Keratinocyte (primary cell): ENCODE measurements at regions not wholly inside any gene's neighbourhood (a gene's known extent, or its start where the extent isn't known, plus 50 kb on each side); places are given as distances from the start of the nearest gene placed in this dataset.

ENCODE experiments used
- DNase-seq: peaks from one replicate; pipeline ENCODE4 v3.0.0-alpha.2; 2011; ENCODE audit warnings: low read depth, missing footprints, low spot score
- FAIRE-seq: peaks from 2 replicates; lab custom pipeline; 2011; peaks lifted over from hg19 to GRCh38; lab: Jason Lieb, UNC
- H2AFZ ChIP-seq: 2 replicates; pipeline ENCODE4 v1.6.0; 2012; ENCODE audit warnings: low read length, control low read depth, inconsistent platforms; ENCODE audit not compliant: control insufficient read depth
- H3K27ac ChIP-seq: 2 replicates; pipeline ENCODE4 v1.5.1; 2011; ENCODE audit warnings: low read length; ENCODE audit not compliant: control insufficient read depth, insufficient read depth
- H3K27me3 ChIP-seq: 3 replicates; pipeline ENCODE4 v1.6.0; 2011; ENCODE audit warnings: low read length; ENCODE audit not compliant: control insufficient read depth, insufficient read depth; ENCODE audit errors: extremely low read depth
- H3K36me3 ChIP-seq, 2 experiments: 2 replicates in 1 of 2; 3 replicates in 1 of 2; pipeline ENCODE4 v1.5.1; 2011; ENCODE audit warnings: low read length in 2 of 2, mild to moderate bottlenecking in 1 of 2; ENCODE audit not compliant: control insufficient read depth in 2 of 2, insufficient read depth in 2 of 2; ENCODE audit errors: extremely low read depth in 1 of 2
- H3K4me1 ChIP-seq: 3 replicates; pipeline ENCODE4 v1.5.1; 2011; ENCODE audit warnings: low read length; ENCODE audit not compliant: control insufficient read depth, insufficient read depth; ENCODE audit errors: extremely low read depth
- H3K4me2 ChIP-seq: 3 replicates; pipeline ENCODE4 v1.6.0; 2011; ENCODE audit warnings: low read depth, low read length; ENCODE audit not compliant: control insufficient read depth, insufficient read depth; ENCODE audit errors: extremely low read depth
- H3K4me3 ChIP-seq, 3 experiments: fragments of 200-600 bp in 1 of 3; sonication (generic) in 1 of 3; 2 replicates in 2 of 3; 3 replicates in 1 of 3; pipeline ENCODE4 v1.5.1; 2011 to 2016; ENCODE audit warnings: low read length in 3 of 3, mild to moderate bottlenecking in 3 of 3, control low read depth in 2 of 3, inconsistent platforms in 1 of 3, low read depth in 1 of 3, mixed read lengths in 1 of 3, mixed run types in 1 of 3, moderate library complexity in 1 of 3; ENCODE audit not compliant: control insufficient read depth in 2 of 3, insufficient read depth in 2 of 3; ENCODE audit errors: extremely low read depth in 1 of 3
- H3K79me2 ChIP-seq: 2 replicates; pipeline ENCODE4 v1.6.0; 2012; ENCODE audit warnings: low read length; ENCODE audit not compliant: control insufficient read depth, insufficient read depth
- H3K9ac ChIP-seq: 3 replicates; pipeline ENCODE4 v1.6.0; 2011; ENCODE audit warnings: low read length; ENCODE audit not compliant: control insufficient read depth, insufficient read depth; ENCODE audit errors: extremely low read depth
- H3K9me1 ChIP-seq: 3 replicates; pipeline ENCODE4 v1.6.0; 2011; ENCODE audit warnings: low read length; ENCODE audit not compliant: control insufficient read depth, insufficient read depth; ENCODE audit errors: extremely low read depth
- H3K9me3 ChIP-seq: 2 replicates; pipeline ENCODE4 v1.5.1; 2012; ENCODE audit warnings: low read depth, low read length; ENCODE audit not compliant: control insufficient read depth
- H4K20me1 ChIP-seq: 3 replicates; pipeline ENCODE4 v1.6.0; 2011; ENCODE audit warnings: low read length; ENCODE audit not compliant: control insufficient read depth, insufficient read depth; ENCODE audit errors: extremely low read depth
- CTCF ChIP-seq, 3 experiments: IDR thresholded peaks in 1 of 3; conservative IDR thresholded peaks in 1 of 3; optimal IDR thresholded peaks in 1 of 3; 2 replicates in 2 of 3; 3 replicates in 1 of 3; pipeline versions ENCODE3 to v1.5.1; 2011; ENCODE audit warnings: low read length in 3 of 3, mild to moderate bottlenecking in 3 of 3, moderate library complexity in 2 of 3, control low read depth in 1 of 3, inconsistent platforms in 1 of 3; ENCODE audit not compliant: insufficient read depth in 2 of 3; ENCODE audit errors: extremely low read depth in 1 of 3
- EZH2 ChIP-seq: IDR thresholded peaks from one replicate; pipeline ENCODE4 v1.6.1; 2012; ENCODE audit warnings: inconsistent platforms, mild to moderate bottlenecking, low read length, moderate library complexity
- dilution Hi-C: fragments of 300-500 bp; cut with MboI; formaldehyde crosslinking; loops from one replicate; pipeline ENCODE4 v1.7.0; 2020; ENCODE audit warnings: low sequenced_read_pairs; ENCODE audit not compliant: extremely low pct_ligation_motif_present

GRCh38 chr3:5898106-5898505 is 710.6 kb downstream of the EDEM1 start:
- Histone ChIP-seq H4K20me1 (no peaks in the 10 kb centered on the region), H2AFZ (no peak overlapping the region), H3K9me1 (no peaks in the 10 kb centered on the region), H3K79me2 (no peaks in the 10 kb centered on the region), H3K27ac (no peak overlapping the region), H3K9me3 (no peaks in the 10 kb centered on the region), H3K4me1 (no peaks in the 10 kb centered on the region), H3K4me2 (no peak overlapping the region), H3K36me3 (no peaks in the 10 kb centered on the region), H3K27me3 (no peaks in the 10 kb centered on the region), H3K9ac (no peak overlapping the region), H3K4me3 (no peak overlapping the region)
- DNase-seq, result no peak
- FAIRE-seq, result no peak
- dilution Hi-C loops, result no loop called here
- no peak for TF ChIP-seq CTCF (optimal IDR thresholded peaks at IDR 0.05 in 1 of 3, IDR thresholded peaks at IDR 0.05 in 1 of 3, conservative IDR thresholded peaks at IDR 0.05 in 1 of 3; ENCODE audit: extremely low read depth in 1 of 3, insufficient read depth in 2 of 3, low read length in 3 of 3)
- TF ChIP-seq EZH2, result no peak

GRCh38 chr3:5899014-5899761 is 711.7 kb downstream of the EDEM1 start:
- dilution Hi-C loops, result no loop called here
- Histone ChIP-seq H3K36me3 (no peaks in the 10 kb centered on the region), H3K27me3 (no peaks in the 10 kb centered on the region), H3K4me2 (no peak overlapping the region), H3K4me1 (no peaks in the 10 kb centered on the region), H3K9ac (no peak overlapping the region), H3K9me3 (no peaks in the 10 kb centered on the region), H4K20me1 (no peaks in the 10 kb centered on the region), H3K9me1 (no peaks in the 10 kb centered on the region), H2AFZ (no peak overlapping the region), H3K79me2 (no peaks in the 10 kb centered on the region), H3K4me3 (no peak overlapping the region), H3K27ac (no peak overlapping the region)
- TF ChIP-seq EZH2 (no peak), CTCF (optimal IDR thresholded peaks at IDR 0.05 in 1 of 3, IDR thresholded peaks at IDR 0.05 in 1 of 3, conservative IDR thresholded peaks at IDR 0.05 in 1 of 3; ENCODE audit: extremely low read depth in 1 of 3, insufficient read depth in 2 of 3, low read length in 3 of 3) (no peak)
- DNase-seq, result no peak
- no peak for FAIRE-seq
